GM12872 (cell line): ENCODE measurements at regions not wholly inside any gene's neighbourhood (a gene's known extent, or its start where the extent isn't known, plus 50 kb on each side); places are given as distances from the start of the nearest gene placed in this dataset.

ENCODE experiments used
- TF ChIP-seq, protein P1 (sequence below): IDR thresholded peaks from 3 replicates; pipeline ENCODE4 v1.5.1; 2011; ENCODE audit warnings: low read depth, mild to moderate bottlenecking, low read length, moderate library complexity; ENCODE audit not compliant: insufficient read depth

DNA sequence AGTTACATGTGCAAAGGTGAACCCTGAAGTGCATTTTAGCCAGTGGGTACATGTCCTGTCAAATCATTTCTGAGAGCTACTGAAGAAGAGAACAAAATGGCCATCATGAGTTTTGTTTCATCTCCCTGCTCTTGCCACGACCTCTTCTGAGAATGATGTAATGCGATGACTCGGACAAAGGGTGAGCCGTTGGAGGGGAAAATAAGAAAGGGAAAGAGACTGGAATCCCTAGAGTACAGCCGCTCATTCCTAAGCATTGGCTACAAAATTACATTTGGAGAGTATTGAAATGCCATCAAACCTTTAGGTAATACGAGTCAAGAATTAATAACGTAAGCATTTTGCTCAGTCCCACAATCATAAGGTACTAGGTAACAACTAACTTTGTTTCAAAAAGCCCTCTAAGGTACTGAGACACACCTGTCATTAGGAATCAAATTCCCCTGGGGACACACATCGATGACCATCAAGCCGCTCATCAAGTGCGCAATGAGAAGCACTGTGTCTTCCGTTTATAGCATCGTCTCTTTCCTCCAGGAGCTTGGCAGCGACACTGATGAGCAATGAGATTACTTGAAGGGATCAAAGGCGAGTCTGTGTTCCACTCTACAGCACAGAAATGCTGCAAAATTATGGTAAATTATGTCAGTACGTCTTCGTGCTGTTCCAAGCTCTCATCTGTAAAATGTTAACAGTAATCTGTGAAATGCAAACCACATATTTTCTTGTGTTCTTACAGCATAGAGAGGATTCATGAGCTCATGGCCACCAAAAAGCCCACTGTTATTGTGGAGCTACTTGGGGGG, 97.3 kb upstream of the PIEZO2 start:
- TF ChIP-seq, protein P1, sequence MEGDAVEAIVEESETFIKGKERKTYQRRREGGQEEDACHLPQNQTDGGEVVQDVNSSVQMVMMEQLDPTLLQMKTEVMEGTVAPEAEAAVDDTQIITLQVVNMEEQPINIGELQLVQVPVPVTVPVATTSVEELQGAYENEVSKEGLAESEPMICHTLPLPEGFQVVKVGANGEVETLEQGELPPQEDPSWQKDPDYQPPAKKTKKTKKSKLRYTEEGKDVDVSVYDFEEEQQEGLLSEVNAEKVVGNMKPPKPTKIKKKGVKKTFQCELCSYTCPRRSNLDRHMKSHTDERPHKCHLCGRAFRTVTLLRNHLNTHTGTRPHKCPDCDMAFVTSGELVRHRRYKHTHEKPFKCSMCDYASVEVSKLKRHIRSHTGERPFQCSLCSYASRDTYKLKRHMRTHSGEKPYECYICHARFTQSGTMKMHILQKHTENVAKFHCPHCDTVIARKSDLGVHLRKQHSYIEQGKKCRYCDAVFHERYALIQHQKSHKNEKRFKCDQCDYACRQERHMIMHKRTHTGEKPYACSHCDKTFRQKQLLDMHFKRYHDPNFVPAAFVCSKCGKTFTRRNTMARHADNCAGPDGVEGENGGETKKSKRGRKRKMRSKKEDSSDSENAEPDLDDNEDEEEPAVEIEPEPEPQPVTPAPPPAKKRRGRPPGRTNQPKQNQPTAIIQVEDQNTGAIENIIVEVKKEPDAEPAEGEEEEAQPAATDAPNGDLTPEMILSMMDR: no peak

DNA sequence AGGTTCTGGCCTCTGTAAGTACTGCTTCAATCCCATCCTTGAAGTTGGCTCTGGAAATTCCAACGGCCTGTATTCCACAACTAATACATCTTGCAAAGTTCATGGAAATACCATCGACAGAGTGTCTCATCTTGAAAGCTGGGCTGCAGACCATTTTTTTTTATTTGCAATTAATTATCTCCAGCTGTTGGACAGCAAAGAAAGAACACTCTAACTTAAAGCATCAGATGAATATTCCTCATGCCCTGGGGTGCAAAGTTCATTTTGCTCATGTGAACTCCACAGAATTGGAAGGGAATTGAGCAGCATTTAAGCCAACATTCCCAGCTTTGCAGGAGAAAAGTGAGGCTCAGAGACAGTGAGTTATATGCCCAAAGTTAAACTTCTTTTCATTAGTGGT, 96.5 kb upstream of the PIEZO2 start:
- TF ChIP-seq, protein P1: no peak

DNA sequence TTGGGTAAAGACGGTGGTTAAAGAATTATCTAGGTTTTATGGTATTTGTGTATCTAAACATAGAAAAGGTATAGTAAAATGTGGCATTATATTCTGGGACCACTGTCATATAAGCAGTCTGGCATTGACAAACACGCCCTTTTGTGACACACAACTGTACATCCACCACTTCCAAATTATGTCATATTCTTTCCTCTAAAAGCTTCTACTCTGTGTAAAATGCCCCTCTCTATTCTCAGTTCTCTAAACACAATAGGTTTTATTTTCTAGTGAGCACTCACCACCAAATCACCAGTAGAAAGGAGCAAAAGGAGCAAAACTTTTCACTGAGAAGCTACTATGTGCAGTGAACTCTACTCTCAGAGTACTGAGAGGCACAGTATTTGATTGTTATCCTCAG, 88.1 kb upstream of the PIEZO2 start:
- TF ChIP-seq, protein P1: no peak

DNA sequence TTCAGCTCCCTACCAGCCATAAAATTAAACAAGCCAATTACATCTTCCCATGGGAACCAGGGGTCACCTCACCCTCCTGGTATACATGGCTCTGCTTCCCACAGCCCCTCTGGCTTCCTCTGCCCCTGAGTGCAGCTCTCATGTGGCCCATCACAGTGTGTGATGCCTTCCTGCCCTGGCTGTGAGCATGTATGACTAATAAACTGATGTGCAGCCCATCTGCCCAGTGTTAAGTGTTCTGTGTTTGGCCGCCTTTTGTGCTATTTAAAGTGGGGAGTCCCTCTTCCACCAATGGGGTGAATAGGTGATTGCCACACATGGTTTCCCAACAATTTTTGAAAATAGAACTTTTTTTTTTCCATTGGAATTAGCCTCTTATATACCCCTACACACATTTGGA, 87.7 kb upstream of the PIEZO2 start:
- TF ChIP-seq, protein P1: no peak

DNA sequence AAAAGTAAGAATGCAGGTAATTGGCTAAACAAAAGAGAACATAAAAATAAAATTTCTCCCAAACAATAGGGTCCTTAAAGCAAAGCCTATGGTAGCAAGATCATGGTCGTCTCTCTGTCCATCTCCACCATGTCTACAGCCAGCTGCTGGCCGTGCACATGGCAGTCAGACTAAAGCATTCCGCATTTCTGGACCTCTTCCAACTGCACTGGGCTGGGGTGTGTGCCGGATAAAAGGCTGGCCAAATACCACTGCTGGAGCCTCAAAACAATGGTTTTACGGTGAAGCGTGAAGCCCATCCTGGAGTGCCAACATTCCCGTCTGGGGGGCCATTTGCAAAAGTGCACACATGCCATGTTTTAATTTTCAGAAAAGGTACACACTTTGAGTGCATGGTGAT, 74.8 kb upstream of the PIEZO2 start:
- TF ChIP-seq, protein P1: no peak

DNA sequence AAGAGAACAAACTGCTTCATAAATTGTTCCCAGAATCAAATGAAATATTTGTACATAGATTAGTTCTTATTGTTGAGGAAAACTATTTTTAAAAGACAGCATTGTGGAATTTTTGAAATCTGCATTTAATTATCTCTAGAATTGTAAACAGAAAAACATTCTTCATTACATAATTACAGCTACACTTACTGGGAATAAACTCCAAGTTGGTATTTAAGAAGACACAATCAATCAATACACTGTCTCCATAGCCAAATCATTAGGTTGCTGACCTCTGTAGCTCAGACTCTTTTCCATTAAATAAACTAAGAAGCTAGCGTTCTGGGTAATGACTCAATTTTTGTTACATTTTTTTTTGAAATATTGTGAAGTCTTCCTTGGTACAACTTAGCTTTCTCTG, 70.2 kb upstream of the PIEZO2 start:
- TF ChIP-seq, protein P1: no peak

DNA sequence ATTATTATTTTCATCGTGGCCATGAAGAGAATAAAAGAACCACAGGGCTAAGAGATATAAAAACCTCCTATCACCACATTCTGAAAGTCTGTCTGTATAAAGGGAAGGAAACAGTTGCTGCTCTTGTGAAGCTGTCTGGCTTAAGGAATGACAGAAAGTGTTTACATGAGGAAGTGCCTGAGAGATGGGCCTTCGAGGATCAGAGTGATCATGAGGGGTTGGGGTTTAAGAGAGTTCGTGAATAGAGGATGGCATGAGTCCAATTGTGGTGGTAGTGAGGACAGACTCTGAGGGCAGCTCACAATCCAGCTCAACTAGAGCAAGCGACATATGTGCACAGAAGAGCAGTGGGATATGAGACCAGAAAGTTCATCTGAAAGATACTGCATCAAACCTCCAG, 65.8 kb upstream of the PIEZO2 start:
- TF ChIP-seq, protein P1: no peak

DNA sequence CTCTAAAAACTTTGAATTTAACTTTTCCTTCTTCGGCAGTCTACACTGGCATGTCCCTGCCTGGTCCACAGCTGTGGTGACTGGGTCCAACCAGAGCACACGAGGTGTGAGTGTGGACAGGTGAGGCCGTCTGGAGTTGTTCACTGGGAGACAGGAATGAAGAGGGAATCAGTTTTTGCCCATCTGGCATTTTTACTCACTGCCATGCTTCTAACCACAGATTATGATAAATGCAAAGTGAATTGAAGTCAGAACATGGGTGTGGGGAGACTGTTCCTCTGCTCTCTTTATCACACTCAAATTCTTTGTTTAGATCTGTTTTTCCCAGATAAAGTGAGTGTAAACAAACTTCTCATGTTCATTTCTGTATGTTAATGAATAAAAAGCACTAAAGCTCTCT, 54.7 kb upstream of the PIEZO2 start:
- TF ChIP-seq, protein P1: no peak
